ENCODE measurements at regions not wholly inside any gene's neighbourhood (a gene's known extent, or its start where the extent isn't known, plus 50 kb on each side); places are given as distances from the start of the nearest gene placed in this dataset.

GRCh38 chr1:214720561-214720960 is 117.6 kb downstream of the CENPF start:
- Histone ChIP-seq H3K9me3 (ENCODE audit: low read length) (no peaks in the 10 kb centered on the region), H3K4me1 (ENCODE audit: insufficient read depth, low read length) (no peaks in the 10 kb centered on the region), H3K4me3 (replicated peaks in 1 of 3; ENCODE audit: insufficient read depth in 1 of 3, low read depth in 2 of 3, low read length in 3 of 3) (no peak overlapping the region), H3K4me2 (ENCODE audit: low read depth, low read length) (no peak overlapping the region), H3K9ac (ENCODE audit: insufficient read depth, low read depth, low read length) (no peak overlapping the region), H4K20me1 (ENCODE audit: insufficient read depth, low read length) (no peaks in the 10 kb centered on the region), H2AFZ (ENCODE audit: low read length) (no peak overlapping the region), H3K27me3 (ENCODE audit: control insufficient read depth in 1 of 2, insufficient read depth in 2 of 2, low read length in 2 of 2) (no peaks in the 10 kb centered on the region), H3K27ac (ENCODE audit: extremely low read length, insufficient read depth, low read length) (no peak overlapping the region), H3K36me3 (replicated peaks in 1 of 2; ENCODE audit: control insufficient read depth in 1 of 2, insufficient read depth in 2 of 2, low read length in 2 of 2) (no peaks in the 10 kb centered on the region), H3K79me2 (ENCODE audit: insufficient read depth, low read length) (no peaks in the 10 kb centered on the region)
- TF ChIP-seq YEATS2 (CRISPR knock-in tag; IDR thresholded peaks at IDR 0.05; ENCODE audit: borderline replicate concordance) (no peak), ARID2 (CRISPR knock-in tag; IDR thresholded peaks at IDR 0.05; ENCODE audit: borderline replicate concordance) (no peak), ZNF672 (CRISPR knock-in tag; IDR thresholded peaks at IDR 0.05) (no peak), SYNCRIP (IDR thresholded peaks at IDR 0.05; ENCODE audit: insufficient read depth, low read depth, low read length) (no peak), GMEB2 (CRISPR knock-in tag; IDR thresholded peaks at IDR 0.05; ENCODE audit: low read depth) (no peak), THYN1 (CRISPR knock-in tag; IDR thresholded peaks at IDR 0.05; ENCODE audit: borderline replicate concordance, low read depth) (no peak), TRIM24 (CRISPR knock-in tag; IDR thresholded peaks at IDR 0.05) (no peak), ZNF263 (CRISPR knock-in tag; IDR thresholded peaks at IDR 0.05) (no peak), NFE2L1 (CRISPR knock-in tag; IDR thresholded peaks at IDR 0.05; ENCODE audit: borderline replicate concordance) (no peak), ZXDC (CRISPR knock-in tag; IDR thresholded peaks at IDR 0.05) (no peak), ZNF18 (CRISPR knock-in tag; IDR thresholded peaks at IDR 0.05; ENCODE audit: insufficient replicate concordance) (no peak), ZNF546 (CRISPR knock-in tag; conservative IDR thresholded peaks at IDR 0.05) (no peak), IRX3 (CRISPR knock-in tag; IDR thresholded peaks at IDR 0.05; ENCODE audit: borderline replicate concordance, low read depth) (no peak), PHF21A (CRISPR knock-in tag; IDR thresholded peaks at IDR 0.05) (no peak), IKZF4 (CRISPR knock-in tag; IDR thresholded peaks at IDR 0.05; ENCODE audit: borderline replicate concordance, low read depth, not compliant biosample characterization) (no peak), HIC2 (CRISPR knock-in tag; IDR thresholded peaks at IDR 0.05; ENCODE audit: low read depth) (no peak), TSC22D2 (CRISPR knock-in tag; IDR thresholded peaks at IDR 0.05; ENCODE audit: borderline replicate concordance) (no peak)
- no peak for FAIRE-seq
- ChIA-PET CTCF (ENCODE audit: low intra/inter-chr PET ratio, low total read pairs) (no interaction called here), POLR2A (no interaction called here)
- 17% methylated on average over 1 of the region's 1 CpG for WGBS (ENCODE audit: low lambda C conversion rate)
- no TSS peak for BruUV-seq (replicated peaks)
- DNase-seq (ENCODE audit: low spot score) = no peak
- ATAC-seq = no peak
- in situ Hi-C loops (cut with HindIII; ENCODE audit: extremely low pct_ligation_motif_present, low pct_unique_long_range_greater_than_20kb) = no loop called here
- intact Hi-C loops (cut with micrococcal nuclease; ENCODE audit: unreplicated experiment) = no loop called here

Data from HepG2 (cell line).